Activated CD8-positive, alpha-beta T cell treated with anti-CD3 and anti-CD28 coated beads for 36 hours (primary cell): ENCODE measurements at regions not wholly inside any gene's neighbourhood (a gene's known extent, or its start where the extent isn't known, plus 50 kb on each side); places are given as distances from the start of the nearest gene placed in this dataset.
"Not testable (repeated sequence)": the region's sequence is repeated elsewhere in the genome, so short reads cannot be mapped to it uniquely, and the experiment has no call there.

Experiments
- ATAC-seq: fragments of 200-7000 bp; cut with Tn5 transposase; one replicate; pipeline ENCODE4 v1.10.0; 2021; ENCODE audit warnings: mild to moderate bottlenecking, moderate library complexity
- CTCF ChIA-PET: fragments of 350-600 bp; sonication (Branson Sonifier 250); formaldehyde crosslinking; loops from one replicate; lab custom pipeline; 2021; ENCODE audit warnings: antibody characterized with exemption; lab: Charles Lee
- POLR2A ChIA-PET: fragments of 350-600 bp; sonication (Branson Sonifier 250); formaldehyde crosslinking; loops from one replicate; lab custom pipeline; 2021; ENCODE audit warnings: antibody characterized with exemption; lab: Charles Lee
- DNase-seq: peaks from one replicate; pipeline ENCODE4 v3.0.0-alpha.2; 2020
- H3K27ac Mint-ChIP-seq: one replicate; pipeline ENCODE4 v1.8.0; 2021; ENCODE audit warnings: mild to moderate bottlenecking, mixed read lengths
- H3K27me3 Mint-ChIP-seq: one replicate; pipeline ENCODE4 v1.8.0; 2021; ENCODE audit warnings: mixed read lengths
- H3K36me3 Mint-ChIP-seq: one replicate; pipeline ENCODE4 v1.8.0; 2021; ENCODE audit warnings: low read depth, mixed read lengths
- H3K4me1 Mint-ChIP-seq: one replicate; pipeline ENCODE4 v1.8.0; 2021; ENCODE audit warnings: low read depth, mixed read lengths
- H3K4me3 Mint-ChIP-seq: one replicate; pipeline ENCODE4 v1.8.0; 2021; ENCODE audit warnings: mild to moderate bottlenecking, moderate library complexity, mixed read lengths
- H3K9me3 Mint-ChIP-seq: one replicate; pipeline ENCODE4 v1.8.0; 2021; ENCODE audit warnings: mixed read lengths
- intact Hi-C: fragments of 100-400 bp; cut with micrococcal nuclease; formaldehyde crosslinking; loops from one replicate; pipeline ENCODE4 v1.10.0; 2022
- TF ChIP-seq, protein P1 (sequence below): fragments of 200-600 bp; IDR thresholded peaks from one replicate; pipeline ENCODE4 v1.8.0; 2022; ENCODE audit warnings: antibody characterized with exemption, mild to moderate bottlenecking

DNA sequence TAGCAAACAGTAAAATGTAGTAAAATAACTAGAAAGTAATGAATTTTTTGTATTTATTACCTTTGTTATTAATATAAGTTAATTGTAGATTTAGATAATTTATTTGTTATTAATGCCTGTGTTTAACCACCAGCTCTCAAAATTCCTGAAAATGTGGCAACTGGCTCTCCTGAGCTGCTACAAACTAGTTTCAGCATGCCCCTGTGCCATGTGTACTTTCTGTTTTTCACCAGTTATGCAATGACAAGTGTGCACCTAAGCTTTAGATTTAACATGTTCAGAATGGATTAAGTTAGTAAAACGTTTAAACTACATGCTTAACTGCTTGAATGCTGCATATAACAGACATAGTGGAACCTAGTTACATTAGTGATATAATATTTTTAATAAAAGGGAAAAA lies 88.1 kb downstream of the POSTN start:
- intact Hi-C loops: no loop called here
- Mint-ChIP-seq H3K4me1 (no peaks in the 10 kb centered on the region), H3K27me3 (no peaks in the 10 kb centered on the region), H3K4me3 (no peak overlapping the region), H3K9me3 (peaks cover 8% of the 10 kb centered on the region), H3K36me3 (no peaks in the 10 kb centered on the region), H3K27ac (no peak overlapping the region)
- DNase-seq: no peak
- CTCF ChIA-PET: no interaction called here
- no peak for ATAC-seq
- TF ChIP-seq, protein P1, sequence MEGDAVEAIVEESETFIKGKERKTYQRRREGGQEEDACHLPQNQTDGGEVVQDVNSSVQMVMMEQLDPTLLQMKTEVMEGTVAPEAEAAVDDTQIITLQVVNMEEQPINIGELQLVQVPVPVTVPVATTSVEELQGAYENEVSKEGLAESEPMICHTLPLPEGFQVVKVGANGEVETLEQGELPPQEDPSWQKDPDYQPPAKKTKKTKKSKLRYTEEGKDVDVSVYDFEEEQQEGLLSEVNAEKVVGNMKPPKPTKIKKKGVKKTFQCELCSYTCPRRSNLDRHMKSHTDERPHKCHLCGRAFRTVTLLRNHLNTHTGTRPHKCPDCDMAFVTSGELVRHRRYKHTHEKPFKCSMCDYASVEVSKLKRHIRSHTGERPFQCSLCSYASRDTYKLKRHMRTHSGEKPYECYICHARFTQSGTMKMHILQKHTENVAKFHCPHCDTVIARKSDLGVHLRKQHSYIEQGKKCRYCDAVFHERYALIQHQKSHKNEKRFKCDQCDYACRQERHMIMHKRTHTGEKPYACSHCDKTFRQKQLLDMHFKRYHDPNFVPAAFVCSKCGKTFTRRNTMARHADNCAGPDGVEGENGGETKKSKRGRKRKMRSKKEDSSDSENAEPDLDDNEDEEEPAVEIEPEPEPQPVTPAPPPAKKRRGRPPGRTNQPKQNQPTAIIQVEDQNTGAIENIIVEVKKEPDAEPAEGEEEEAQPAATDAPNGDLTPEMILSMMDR: no peak
- POLR2A ChIA-PET: no interaction called here

DNA sequence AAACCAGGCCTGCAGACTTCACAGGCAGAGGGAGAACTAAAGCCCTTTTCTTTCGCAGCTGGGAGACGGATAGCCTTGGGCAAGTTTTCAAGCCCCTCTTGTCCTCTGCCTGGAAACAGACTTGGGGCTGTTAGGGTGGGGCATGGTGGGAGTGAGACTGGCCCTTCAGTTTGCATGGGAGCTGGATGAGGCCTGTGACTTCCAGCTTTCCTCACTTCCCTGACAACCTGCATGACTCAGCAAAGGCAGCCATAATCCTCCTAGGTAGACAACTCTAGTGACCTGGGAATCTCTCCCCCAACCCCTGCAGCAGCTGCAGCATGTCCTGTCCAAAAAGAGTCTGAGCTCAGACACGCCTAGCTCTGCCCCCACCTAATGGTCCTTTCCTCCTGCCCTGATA lies 93.0 kb downstream of the POSTN start:
- CTCF ChIA-PET: no interaction called here
- POLR2A ChIA-PET: no interaction called here
- no peak overlapping the region for H3K27ac Mint-ChIP-seq
- TF ChIP-seq, protein P1: no peak
- no peaks in the 10 kb centered on the region for H3K4me1 Mint-ChIP-seq
- no peaks in the 10 kb centered on the region for H3K27me3 Mint-ChIP-seq
- no peak for DNase-seq
- ATAC-seq: no peak
- intact Hi-C loops: no loop called here
- H3K9me3 Mint-ChIP-seq: peaks cover 9% of the 10 kb centered on the region
- H3K36me3 Mint-ChIP-seq: no peaks in the 10 kb centered on the region
- no peak overlapping the region for H3K4me3 Mint-ChIP-seq

DNA sequence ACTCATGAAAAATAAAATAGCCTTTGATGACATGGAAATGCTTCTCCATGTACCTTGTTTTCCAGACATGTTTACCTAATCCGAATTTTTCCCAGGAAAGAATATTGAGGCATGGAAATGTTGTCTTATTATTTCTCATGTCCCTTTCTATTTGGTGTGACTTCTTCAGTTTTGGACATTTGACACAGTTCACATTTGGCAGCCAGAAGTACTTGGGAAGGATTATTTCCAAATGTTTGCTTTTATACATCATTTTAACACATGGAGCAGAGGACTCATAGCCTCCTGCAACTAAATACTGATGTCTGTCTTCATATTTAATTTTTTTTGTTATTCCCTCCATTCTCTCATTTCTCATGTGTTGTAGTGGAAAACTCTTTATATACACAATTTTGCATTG lies 94.3 kb downstream of the POSTN start:
- no peak overlapping the region for H3K4me3 Mint-ChIP-seq
- H3K36me3 Mint-ChIP-seq: no peaks in the 10 kb centered on the region
- intact Hi-C loops: no loop called here
- CTCF ChIA-PET: no interaction called here
- ATAC-seq: no peak
- POLR2A ChIA-PET: no interaction called here
- H3K4me1 Mint-ChIP-seq: no peaks in the 10 kb centered on the region
- DNase-seq: no peak
- peaks cover 9% of the 10 kb centered on the region for H3K9me3 Mint-ChIP-seq
- TF ChIP-seq, protein P1: no peak
- H3K27ac Mint-ChIP-seq: no peak overlapping the region
- no peaks in the 10 kb centered on the region for H3K27me3 Mint-ChIP-seq

DNA sequence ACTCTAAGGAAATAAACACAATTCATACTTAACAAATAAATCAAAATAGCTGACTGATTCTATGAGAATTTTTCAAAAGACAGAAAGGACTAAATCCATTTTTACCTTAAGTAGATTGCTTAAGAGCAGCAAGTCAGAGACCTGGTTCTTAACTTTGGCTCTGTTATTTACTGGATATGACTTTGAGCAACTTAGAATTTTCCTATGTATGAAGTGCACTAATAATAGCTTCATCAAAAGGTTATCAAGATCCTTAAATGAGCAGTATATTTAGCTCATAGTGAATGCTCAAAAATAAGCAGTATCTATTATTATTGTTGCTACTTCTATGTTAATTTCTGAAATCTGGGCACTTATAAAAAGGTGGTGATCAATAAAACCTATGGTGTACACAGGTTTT lies 95.3 kb downstream of the POSTN start:
- CTCF ChIA-PET: no interaction called here
- intact Hi-C loops: no loop called here
- TF ChIP-seq, protein P1: no peak
- no peak for ATAC-seq
- Mint-ChIP-seq H3K9me3 (peaks cover 10% of the 10 kb centered on the region), H3K4me1 (no peaks in the 10 kb centered on the region), H3K27ac (no peak overlapping the region), H3K27me3 (no peaks in the 10 kb centered on the region), H3K4me3 (no peak overlapping the region), H3K36me3 (no peaks in the 10 kb centered on the region)
- POLR2A ChIA-PET: no interaction called here
- DNase-seq: no peak

DNA sequence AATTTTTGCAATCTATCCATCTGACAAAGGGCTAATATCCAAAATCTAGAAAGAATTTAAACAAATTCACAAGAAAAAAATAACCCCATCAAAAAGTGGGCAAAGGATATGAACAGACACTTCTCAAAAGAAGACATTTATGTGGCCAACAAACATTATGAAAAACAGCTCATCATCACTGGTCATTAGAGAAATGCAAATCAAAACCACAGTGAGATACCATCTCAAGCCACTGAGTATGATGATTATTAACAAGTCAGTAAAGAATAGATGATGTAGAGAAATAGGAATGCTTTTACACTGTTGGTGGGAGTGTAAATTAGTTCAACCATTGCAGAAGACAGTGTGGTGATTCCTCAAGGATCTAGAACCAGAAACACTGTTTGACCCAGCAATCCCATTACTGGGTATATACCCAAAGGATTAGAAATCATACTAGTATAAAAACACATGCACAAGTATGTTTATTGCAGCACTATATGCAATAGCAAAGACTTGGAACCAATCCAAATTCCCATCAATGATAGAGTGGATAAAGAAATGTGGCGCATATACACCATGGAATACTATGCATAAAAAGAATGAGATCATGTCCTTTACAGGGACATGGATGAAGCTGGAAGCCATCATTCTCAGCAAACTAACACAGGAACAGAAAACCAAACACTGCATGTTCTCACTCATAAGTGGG lies 96.1 kb downstream of the POSTN start:
- intact Hi-C loops, H3K27me3 Mint-ChIP-seq, H3K36me3 Mint-ChIP-seq, CTCF ChIA-PET, ATAC-seq, POLR2A ChIA-PET, H3K27ac Mint-ChIP-seq, DNase-seq, H3K4me3 Mint-ChIP-seq, H3K9me3 Mint-ChIP-seq, H3K4me1 Mint-ChIP-seq: not testable (repeated sequence)
